Kidney (tissue), 13 donors: ENCODE measurements at regions not wholly inside any gene's neighbourhood (a gene's known extent, or its start where the extent isn't known, plus 50 kb on each side); places are given as distances from the start of the nearest gene placed in this dataset.
A peak's percentile ranks its signal among the peaks of the same experiment; 100 is the strongest.

ENCODE experiments used
- DNase-seq, 5 donors: peaks; one replicate each; pipeline ENCODE4 v3.0.0-alpha.2; 2013 to 2020
- FAIRE-seq: peaks from 2 replicates; lab custom pipeline; 2012; peaks lifted over from hg19 to GRCh38; lab: Jason Lieb, UNC
- H3K27ac ChIP-seq, 2 donors: one replicate each; pipeline ENCODE4 v1.7.0; 2013; ENCODE audit warnings: low read depth in 2 of 2, low read length in 2 of 2, inconsistent platforms in 1 of 2
- H3K27me3 ChIP-seq: one replicate; pipeline ENCODE4 v1.7.1; 2013; ENCODE audit warnings: low read length, inconsistent platforms; ENCODE audit not compliant: control insufficient read depth, insufficient read depth
- H3K36me3 ChIP-seq, 3 donors: one replicate each; pipeline versions ENCODE4 v1.7.0 to v1.7.1; 2013; ENCODE audit warnings: low read length in 3 of 3, control low read depth in 1 of 3, inconsistent platforms in 1 of 3; ENCODE audit not compliant: insufficient read depth in 3 of 3, control insufficient read depth in 2 of 3
- H3K4me1 ChIP-seq, 3 donors: one replicate each; pipeline versions ENCODE4 v1.7.0 to v1.7.1; 2013; ENCODE audit warnings: low read length in 3 of 3, inconsistent platforms in 1 of 3, low read depth in 1 of 3; ENCODE audit not compliant: control insufficient read depth in 2 of 3, insufficient read depth in 2 of 3
- H3K4me3 ChIP-seq, 3 donors: one replicate each; pipeline versions ENCODE4 v1.7.0 to v1.8.1; 2013; ENCODE audit warnings: low read length in 3 of 3, control low read depth in 1 of 3, inconsistent platforms in 1 of 3
- H3K9ac ChIP-seq, 3 donors: one replicate each; pipeline versions ENCODE4 v1.7.0 to v1.7.1; 2013; ENCODE audit warnings: low read length in 3 of 3, control low read depth in 1 of 3, inconsistent platforms in 1 of 3
- H3K9me3 ChIP-seq, 3 donors: one replicate each; pipeline versions ENCODE4 v1.7.0 to v1.7.1; 2013; ENCODE audit warnings: low read length in 3 of 3, control low read depth in 1 of 3, inconsistent platforms in 1 of 3; ENCODE audit not compliant: control insufficient read depth in 2 of 3, insufficient read depth in 1 of 3
- CTCF ChIP-seq: IDR thresholded peaks from 3 replicates; pipeline ENCODE4 v1.5.1; 2012; ENCODE audit warnings: mild to moderate bottlenecking, moderate library complexity, borderline replicate concordance; ENCODE audit not compliant: insufficient read depth; ENCODE audit errors: extremely low read depth
- intact Hi-C: fragments of 100-400 bp; cut with DNase I; formaldehyde crosslinking; loops from one replicate; pipeline ENCODE4 v1.11.1; 2022
- donor health status: control.
- donor health status: control.
- donor health status: control.
- donor health status: control.
- donor health status: control.
- donor health status: DM: yes; HTN: yes; CAD: no.
- donor health status: Normal renal cell carcinoma (clear cell type).

DNA sequence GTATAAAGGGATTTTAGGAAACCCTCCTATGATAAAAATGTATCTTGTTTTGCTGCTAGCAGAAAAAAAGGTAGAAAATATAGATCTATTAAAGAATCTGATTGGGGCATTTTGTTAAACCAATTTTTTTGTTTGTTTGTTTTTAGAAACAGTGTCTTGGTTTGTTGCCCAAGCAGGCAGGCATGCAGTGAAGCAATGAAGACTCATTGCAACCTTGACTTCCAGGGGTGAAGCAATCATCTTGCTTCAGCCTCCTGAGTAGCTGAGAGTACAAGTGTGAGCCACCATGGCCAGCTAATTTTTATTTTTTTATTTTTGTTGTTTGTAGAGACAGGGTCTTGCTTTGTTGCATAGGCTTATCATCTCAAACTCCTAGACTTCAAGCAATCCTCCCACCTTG lies 755.8 kb upstream of the EDIL3 start:
- intact Hi-C loops: no loop called here
- H3K4me1 ChIP-seq: no peaks in the 10 kb centered on the region
- H3K9me3 ChIP-seq: no peaks in the 10 kb centered on the region
- no peak overlapping the region for H3K9ac ChIP-seq
- H3K27me3 ChIP-seq: no peaks in the 10 kb centered on the region
- no peak overlapping the region for H3K27ac ChIP-seq
- no peak for FAIRE-seq
- no peaks in the 10 kb centered on the region for H3K36me3 ChIP-seq
- no peak for TF ChIP-seq CTCF
- no peak overlapping the region for H3K4me3 ChIP-seq
- DNase-seq: no peak

DNA sequence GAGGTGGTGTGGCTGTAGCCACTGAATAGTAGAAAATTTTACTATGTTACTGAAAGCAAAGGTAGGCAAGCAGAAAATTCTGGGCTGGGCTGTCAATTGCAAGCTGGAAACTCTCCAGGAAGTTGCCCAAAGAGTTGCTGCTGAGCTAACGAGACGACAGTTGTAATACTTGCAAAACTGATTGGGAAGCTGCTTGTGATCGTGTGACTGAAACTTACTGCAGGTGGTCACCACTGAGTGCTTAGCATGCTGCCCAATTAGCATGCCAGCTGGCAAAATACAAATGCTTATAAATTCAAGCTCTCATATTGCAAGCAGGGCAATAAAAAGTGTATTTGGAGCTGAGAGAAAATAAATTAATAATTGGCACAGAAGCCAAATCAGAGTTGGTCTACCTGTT lies 758.5 kb upstream of the EDIL3 start:
- Histone ChIP-seq H3K27ac (no peak overlapping the region), H3K27me3 (no peaks in the 10 kb centered on the region), H3K4me3 (no peak overlapping the region), H3K36me3 (no peaks in the 10 kb centered on the region), H3K9ac (no peak overlapping the region), H3K9me3 (no peaks in the 10 kb centered on the region), H3K4me1 (no peaks in the 10 kb centered on the region)
- no peak for FAIRE-seq
- no peak for DNase-seq
- intact Hi-C loops: no loop called here
- TF ChIP-seq CTCF: no peak

DNA sequence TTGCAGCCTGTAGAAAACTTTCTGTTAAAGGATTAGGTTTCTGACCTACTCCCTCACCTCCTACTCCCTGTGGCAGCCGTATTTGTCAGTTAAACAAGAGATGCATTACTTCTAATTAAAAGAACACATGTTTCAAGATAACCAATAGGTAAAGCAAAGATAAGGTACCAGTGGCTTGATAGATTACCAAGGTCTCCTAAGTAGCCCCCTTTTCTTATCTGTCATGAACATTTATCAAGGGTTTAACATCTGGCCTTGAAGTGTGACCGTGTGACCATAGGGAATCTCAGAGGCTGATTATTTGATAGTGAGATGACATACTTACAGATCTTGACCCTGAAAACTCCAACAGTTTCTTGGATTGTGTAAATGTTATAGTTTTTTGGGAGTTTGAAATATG lies 764.0 kb upstream of the EDIL3 start:
- no peaks in the 10 kb centered on the region for H3K4me1 ChIP-seq
- no peaks in the 10 kb centered on the region for H3K9me3 ChIP-seq
- H3K9ac ChIP-seq: no peak overlapping the region
- H3K27ac ChIP-seq: no peak overlapping the region
- DNase-seq (peak in 2 of 5 donors; percentile 9 to 16), FAIRE-seq (no peak)
- intact Hi-C loops: no loop called here
- no peaks in the 10 kb centered on the region for H3K36me3 ChIP-seq
- H3K27me3 ChIP-seq: no peaks in the 10 kb centered on the region
- TF ChIP-seq CTCF: no peak
- H3K4me3 ChIP-seq: no peak overlapping the region

GRCh38 chr5:85159395-85159794 lies 774.7 kb upstream of the EDIL3 start:
- TF ChIP-seq CTCF: no peak
- intact Hi-C loops: no loop called here
- Histone ChIP-seq H3K27ac (no peak overlapping the region), H3K9me3 (no peaks in the 10 kb centered on the region), H3K4me3 (no peak overlapping the region), H3K27me3 (no peaks in the 10 kb centered on the region), H3K36me3 (no peaks in the 10 kb centered on the region), H3K9ac (no peak overlapping the region), H3K4me1 (no peaks in the 10 kb centered on the region)
- FAIRE-seq (no peak), DNase-seq (peak in 3 of 5 donors; percentile 11 to 35 (median 21))
